CD8-positive, alpha-beta memory T cell (primary cell): ENCODE measurements at regions not wholly inside any gene's neighbourhood (a gene's known extent, or its start where the extent isn't known, plus 50 kb on each side); places are given as distances from the start of the nearest gene placed in this dataset.

Source experiments
- CTCF ChIA-PET: fragments of 350-600 bp; sonication (Branson Sonifier 250); formaldehyde crosslinking; loops from one replicate; lab custom pipeline; 2021; ENCODE audit warnings: antibody characterized with exemption; lab: Charles Lee
- POLR2A ChIA-PET: fragments of 350-600 bp; sonication (Branson Sonifier 250); formaldehyde crosslinking; loops from one replicate; lab custom pipeline; 2021; ENCODE audit warnings: antibody characterized with exemption; lab: Charles Lee
- DNase-seq, 5 donors: peaks; one replicate each; pipeline versions ENCODE4 v3.0.0 to v3.0.0-alpha.2; 2020 to 2022; ENCODE audit warnings: mixed read lengths in 1 of 5
- H3K27ac ChIP-seq: one replicate; pipeline ENCODE4 v1.7.0; 2013; ENCODE audit warnings: low read depth, mild to moderate bottlenecking, low read length, moderate library complexity
- H3K27me3 ChIP-seq: 2 replicates; pipeline ENCODE4 v1.7.0; 2013; ENCODE audit warnings: low read length, mild to moderate bottlenecking; ENCODE audit not compliant: insufficient read depth, poor library complexity, severe bottlenecking
- H3K36me3 ChIP-seq: 2 replicates; pipeline ENCODE4 v1.7.0; 2013; ENCODE audit warnings: mild to moderate bottlenecking, low read length, moderate library complexity; ENCODE audit not compliant: insufficient read depth
- H3K4me1 ChIP-seq: 2 replicates; pipeline ENCODE4 v1.7.0; 2013; ENCODE audit warnings: mild to moderate bottlenecking, low read length, moderate library complexity; ENCODE audit not compliant: insufficient read depth
- H3K4me3 ChIP-seq: 2 replicates; pipeline ENCODE4 v1.7.0; 2013; ENCODE audit warnings: mild to moderate bottlenecking, low read length
- H3K9me3 ChIP-seq: 2 replicates; pipeline ENCODE4 v1.7.0; 2013; ENCODE audit warnings: mild to moderate bottlenecking, low read length
- H3K27ac Mint-ChIP-seq, 8 donors: one replicate each; pipeline ENCODE4 v1.8.0; 2020 to 2021; ENCODE audit warnings: mixed read lengths in 8 of 8, mild to moderate bottlenecking in 6 of 8, inconsistent platforms in 3 of 8, moderate library complexity in 3 of 8
- H3K27me3 Mint-ChIP-seq, 2 donors: one replicate each; pipeline ENCODE4 v1.8.0; 2020 to 2021; ENCODE audit warnings: mixed read lengths in 2 of 2, mild to moderate bottlenecking in 1 of 2, moderate library complexity in 1 of 2
- H3K36me3 Mint-ChIP-seq, 3 donors: one replicate each; pipeline ENCODE4 v1.8.0; 2020 to 2021; ENCODE audit warnings: mixed read lengths in 3 of 3, inconsistent platforms in 1 of 3, mild to moderate bottlenecking in 1 of 3
- H3K4me1 Mint-ChIP-seq, 3 donors: one replicate each; pipeline ENCODE4 v1.8.0; 2020 to 2021; ENCODE audit warnings: mixed read lengths in 3 of 3, inconsistent platforms in 1 of 3, mild to moderate bottlenecking in 1 of 3
- H3K4me3 Mint-ChIP-seq, 7 donors: one replicate each; pipeline ENCODE4 v1.8.0; 2020 to 2021; ENCODE audit warnings: mixed read lengths in 7 of 7, mild to moderate bottlenecking in 6 of 7, moderate library complexity in 4 of 7, inconsistent platforms in 2 of 7
- H3K9me3 Mint-ChIP-seq, 5 donors: one replicate each; pipeline ENCODE4 v1.8.0; 2020 to 2022; ENCODE audit warnings: mixed read lengths in 5 of 5, mild to moderate bottlenecking in 3 of 5, moderate library complexity in 2 of 5, inconsistent platforms in 1 of 5

- H3K4me1 Mint-ChIP-seq: no peaks in the 10 kb centered on the region
- H3K36me3 Mint-ChIP-seq: no peaks in the 10 kb centered on the region
- POLR2A ChIA-PET: no interaction called here
- Histone ChIP-seq H3K4me3 (no peak overlapping the region), H3K36me3 (no peaks in the 10 kb centered on the region), H3K27ac (no peak overlapping the region), H3K27me3 (no peaks in the 10 kb centered on the region), H3K4me1 (no peaks in the 10 kb centered on the region), H3K9me3 (no peaks in the 10 kb centered on the region)
- H3K27me3 Mint-ChIP-seq: peaks cover 3 to 12% of the 10 kb centered on the region in 2 donors
- DNase-seq: no peak
- H3K9me3 Mint-ChIP-seq: peaks cover 0 to 11% (median 0%) of the 10 kb centered on the region in 5 donors
- no peak overlapping the region for H3K27ac Mint-ChIP-seq
- CTCF ChIA-PET: no interaction called here
- H3K4me3 Mint-ChIP-seq: no peak overlapping the region
Measured at GRCh38 chr12:116472193-116472592, 87.0 kb upstream of the MAP1LC3B2 start.

- no peaks in the 10 kb centered on the region for H3K27me3 ChIP-seq
- DNase-seq: no peak
- H3K4me3 ChIP-seq: no peak overlapping the region
- H3K27ac Mint-ChIP-seq: no peak overlapping the region
- H3K36me3 ChIP-seq: no peaks in the 10 kb centered on the region
- H3K4me1 ChIP-seq: no peaks in the 10 kb centered on the region
- H3K9me3 Mint-ChIP-seq: peaks cover 0 to 11% (median 4%) of the 10 kb centered on the region in 5 donors
- POLR2A ChIA-PET: no interaction called here
- peaks cover 3 to 19% of the 10 kb centered on the region in 2 donors for H3K27me3 Mint-ChIP-seq
- H3K4me1 Mint-ChIP-seq: no peaks in the 10 kb centered on the region
- CTCF ChIA-PET: no interaction called here
- H3K36me3 Mint-ChIP-seq: no peaks in the 10 kb centered on the region
- no peak overlapping the region for H3K27ac ChIP-seq
- no peak overlapping the region for H3K4me3 Mint-ChIP-seq
- no peaks in the 10 kb centered on the region for H3K9me3 ChIP-seq
Measured at GRCh38 chr12:116473416-116473815, 85.8 kb upstream of the MAP1LC3B2 start.

GRCh38 chr12:116474331-116474730, 84.8 kb upstream of the MAP1LC3B2 start:
- no peak overlapping the region for H3K4me3 Mint-ChIP-seq
- POLR2A ChIA-PET: no interaction called here

GRCh38 chr12:116474899-116475298, 84.3 kb upstream of the MAP1LC3B2 start:
- no peaks in the 10 kb centered on the region for H3K27me3 ChIP-seq
- no peak overlapping the region for H3K27ac ChIP-seq
- Mint-ChIP-seq H3K9me3 (peaks cover 0 to 11% (median 4%) of the 10 kb centered on the region in 5 donors), H3K36me3 (no peaks in the 10 kb centered on the region), H3K27me3 (peaks cover 6 to 26% of the 10 kb centered on the region in 2 donors), H3K4me3 (no peak overlapping the region), H3K27ac (no peak overlapping the region), H3K4me1 (peaks cover 0 to 1% (median 0%) of the 10 kb centered on the region in 3 donors)
- no peaks in the 10 kb centered on the region for H3K9me3 ChIP-seq
- POLR2A ChIA-PET: no interaction called here
- no peaks in the 10 kb centered on the region for H3K36me3 ChIP-seq
- H3K4me1 ChIP-seq: no peaks in the 10 kb centered on the region
- DNase-seq: no peak
- CTCF ChIA-PET: interaction anchor here (1.1 kb wide), 1 partner anchor 68 kb away, joined by 3 read pairs; no protein-coding TSS in a partner anchor
- H3K4me3 ChIP-seq: no peak overlapping the region

More at GRCh38 chr12:116474331-116474730, 84.8 kb upstream of the MAP1LC3B2 start:
- Histone ChIP-seq H3K36me3 (no peaks in the 10 kb centered on the region), H3K27ac (no peak overlapping the region), H3K27me3 (no peaks in the 10 kb centered on the region), H3K4me1 (no peaks in the 10 kb centered on the region), H3K4me3 (no peak overlapping the region), H3K9me3 (no peaks in the 10 kb centered on the region)
- H3K9me3 Mint-ChIP-seq: peaks cover 0 to 11% (median 4%) of the 10 kb centered on the region in 5 donors
- H3K36me3 Mint-ChIP-seq: no peaks in the 10 kb centered on the region
- CTCF ChIA-PET: interaction anchor here (1.1 kb wide), 1 partner anchor 68 kb away, joined by 3 read pairs; no protein-coding TSS in a partner anchor
- H3K4me1 Mint-ChIP-seq: no peaks in the 10 kb centered on the region
- H3K27ac Mint-ChIP-seq: no peak overlapping the region
- DNase-seq: no peak
- H3K27me3 Mint-ChIP-seq: peaks cover 6 to 26% of the 10 kb centered on the region in 2 donors

- no peak overlapping the region for H3K4me3 Mint-ChIP-seq
- CTCF ChIA-PET: no interaction called here
- peaks cover 6 to 26% of the 10 kb centered on the region in 2 donors for H3K27me3 Mint-ChIP-seq
- DNase-seq: no peak
- Histone ChIP-seq H3K36me3 (no peaks in the 10 kb centered on the region), H3K9me3 (no peaks in the 10 kb centered on the region), H3K4me1 (peaks cover 9% of the 10 kb centered on the region), H3K27me3 (no peaks in the 10 kb centered on the region), H3K27ac (no peak overlapping the region), H3K4me3 (no peak overlapping the region)
- POLR2A ChIA-PET: no interaction called here
- no peak overlapping the region for H3K27ac Mint-ChIP-seq
- peaks cover 0 to 11% (median 4%) of the 10 kb centered on the region in 5 donors for H3K9me3 Mint-ChIP-seq
- no peaks in the 10 kb centered on the region for H3K36me3 Mint-ChIP-seq
- H3K4me1 Mint-ChIP-seq: peaks cover 4 to 10% (median 5%) of the 10 kb centered on the region in 3 donors
Measured at GRCh38 chr12:116476227-116476822, 82.9 kb upstream of the MAP1LC3B2 start.

- DNase-seq: no peak
- CTCF ChIA-PET: interaction anchor here (0.7 to 0.9 kb wide), 2 partner anchors 13 to 192 kb away, joined by 3 read pairs; no protein-coding TSS in a partner anchor
- Histone ChIP-seq H3K9me3 (no peaks in the 10 kb centered on the region), H3K27me3 (no peaks in the 10 kb centered on the region), H3K27ac (no peak overlapping the region), H3K4me1 (peaks cover 9% of the 10 kb centered on the region), H3K4me3 (no peak overlapping the region), H3K36me3 (no peaks in the 10 kb centered on the region)
- H3K27me3 Mint-ChIP-seq: peaks cover 3 to 30% of the 10 kb centered on the region in 2 donors
- H3K4me3 Mint-ChIP-seq: no peak overlapping the region
- peak overlapping the region in 1 of 8 donors; percentile 30 for H3K27ac Mint-ChIP-seq
- H3K36me3 Mint-ChIP-seq: no peaks in the 10 kb centered on the region
- peaks cover 0 to 11% (median 4%) of the 10 kb centered on the region in 5 donors for H3K9me3 Mint-ChIP-seq
- POLR2A ChIA-PET: no interaction called here
- peaks cover 4 to 10% (median 5%) of the 10 kb centered on the region in 3 donors for H3K4me1 Mint-ChIP-seq
Measured at GRCh38 chr12:116478243-116478773, 80.9 kb upstream of the MAP1LC3B2 start.

GRCh38 chr12:116480210-116480810, 78.9 kb upstream of the MAP1LC3B2 start:
- Histone ChIP-seq H3K4me3 (no peak overlapping the region), H3K9me3 (no peaks in the 10 kb centered on the region), H3K27me3 (no peaks in the 10 kb centered on the region), H3K27ac (no peak overlapping the region), H3K4me1 (peaks cover 9% of the 10 kb centered on the region), H3K36me3 (no peaks in the 10 kb centered on the region)
- Mint-ChIP-seq H3K4me1 (peaks cover 4 to 10% (median 5%) of the 10 kb centered on the region in 3 donors), H3K27ac (no peak overlapping the region), H3K9me3 (peaks cover 0 to 11% (median 0%) of the 10 kb centered on the region in 5 donors), H3K27me3 (peaks cover 4 to 37% of the 10 kb centered on the region in 2 donors), H3K4me3 (peak overlapping the region in 2 of 7 donors; percentile 11 to 14), H3K36me3 (no peaks in the 10 kb centered on the region)
- ChIA-PET POLR2A (no interaction called here), CTCF (no interaction called here)
- DNase-seq: no peak

GRCh38 chr12:116481726-116482125, 77.5 kb upstream of the MAP1LC3B2 start:
- Histone ChIP-seq H3K27ac (no peak overlapping the region), H3K9me3 (no peaks in the 10 kb centered on the region), H3K36me3 (no peaks in the 10 kb centered on the region), H3K27me3 (no peaks in the 10 kb centered on the region), H3K4me3 (no peak overlapping the region), H3K4me1 (peaks cover 9% of the 10 kb centered on the region)
- peaks cover 4 to 10% (median 5%) of the 10 kb centered on the region in 3 donors for H3K4me1 Mint-ChIP-seq
- H3K27ac Mint-ChIP-seq: no peak overlapping the region
- DNase-seq: no peak
- H3K27me3 Mint-ChIP-seq: peaks cover 7 to 25% of the 10 kb centered on the region in 2 donors
- CTCF ChIA-PET: no interaction called here
- H3K36me3 Mint-ChIP-seq: no peaks in the 10 kb centered on the region
- H3K4me3 Mint-ChIP-seq: no peak overlapping the region
- POLR2A ChIA-PET: no interaction called here
- peaks cover 0 to 4% (median 0%) of the 10 kb centered on the region in 5 donors for H3K9me3 Mint-ChIP-seq
